Astrocyte of the cerebellum (primary cell): ENCODE measurements at regions not wholly inside any gene's neighbourhood (a gene's known extent, or its start where the extent isn't known, plus 50 kb on each side); places are given as distances from the start of the nearest gene placed in this dataset.
"Not testable (repeated sequence)": the region's sequence is repeated elsewhere in the genome, so short reads cannot be mapped to it uniquely, and the experiment has no call there.

Experiments
- DNase-seq: peaks from one replicate; pipeline ENCODE4 v3.0.0-alpha.2; 2011; ENCODE audit warnings: low read depth
- H3K4me3 ChIP-seq: 2 replicates; pipeline ENCODE4 v1.5.1; 2011; ENCODE audit warnings: mild to moderate bottlenecking, low read depth, low read length, moderate library complexity
- in situ Hi-C: cut with HindIII; loops from 2 replicates; pipeline ENCODE4 v1.10.0; 2017; ENCODE audit warnings: low sequenced_read_pairs
- TF ChIP-seq, protein P1 (sequence below): IDR thresholded peaks from 2 replicates; pipeline ENCODE4 v1.5.1; 2012; ENCODE audit warnings: low read length, low read depth, moderate library complexity, mild to moderate bottlenecking; ENCODE audit errors: missing control alignments

DNA sequence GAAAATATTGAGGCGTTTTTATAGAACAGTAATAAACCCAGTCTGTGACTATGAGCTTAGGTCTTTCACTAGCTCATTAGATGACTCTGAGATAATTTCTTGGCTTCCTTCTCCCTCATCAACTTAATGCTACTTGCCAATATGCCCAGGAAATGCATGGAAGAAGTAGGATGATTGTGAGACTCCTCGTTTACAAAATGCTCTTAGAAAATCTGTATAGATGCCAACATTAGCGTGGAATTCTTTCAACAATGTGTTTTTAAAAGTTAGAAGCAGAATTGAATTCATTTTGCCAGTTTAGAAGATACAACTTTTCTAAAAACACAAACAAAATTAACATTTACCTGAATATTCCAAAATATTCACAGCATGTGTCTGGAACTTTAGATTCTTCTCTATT lies 424.6 kb downstream of the BTG1 start:
- no peak overlapping the region for H3K4me3 ChIP-seq
- in situ Hi-C loops: no loop called here
- TF ChIP-seq, protein P1, sequence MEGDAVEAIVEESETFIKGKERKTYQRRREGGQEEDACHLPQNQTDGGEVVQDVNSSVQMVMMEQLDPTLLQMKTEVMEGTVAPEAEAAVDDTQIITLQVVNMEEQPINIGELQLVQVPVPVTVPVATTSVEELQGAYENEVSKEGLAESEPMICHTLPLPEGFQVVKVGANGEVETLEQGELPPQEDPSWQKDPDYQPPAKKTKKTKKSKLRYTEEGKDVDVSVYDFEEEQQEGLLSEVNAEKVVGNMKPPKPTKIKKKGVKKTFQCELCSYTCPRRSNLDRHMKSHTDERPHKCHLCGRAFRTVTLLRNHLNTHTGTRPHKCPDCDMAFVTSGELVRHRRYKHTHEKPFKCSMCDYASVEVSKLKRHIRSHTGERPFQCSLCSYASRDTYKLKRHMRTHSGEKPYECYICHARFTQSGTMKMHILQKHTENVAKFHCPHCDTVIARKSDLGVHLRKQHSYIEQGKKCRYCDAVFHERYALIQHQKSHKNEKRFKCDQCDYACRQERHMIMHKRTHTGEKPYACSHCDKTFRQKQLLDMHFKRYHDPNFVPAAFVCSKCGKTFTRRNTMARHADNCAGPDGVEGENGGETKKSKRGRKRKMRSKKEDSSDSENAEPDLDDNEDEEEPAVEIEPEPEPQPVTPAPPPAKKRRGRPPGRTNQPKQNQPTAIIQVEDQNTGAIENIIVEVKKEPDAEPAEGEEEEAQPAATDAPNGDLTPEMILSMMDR: no peak
- no peak for DNase-seq

DNA sequence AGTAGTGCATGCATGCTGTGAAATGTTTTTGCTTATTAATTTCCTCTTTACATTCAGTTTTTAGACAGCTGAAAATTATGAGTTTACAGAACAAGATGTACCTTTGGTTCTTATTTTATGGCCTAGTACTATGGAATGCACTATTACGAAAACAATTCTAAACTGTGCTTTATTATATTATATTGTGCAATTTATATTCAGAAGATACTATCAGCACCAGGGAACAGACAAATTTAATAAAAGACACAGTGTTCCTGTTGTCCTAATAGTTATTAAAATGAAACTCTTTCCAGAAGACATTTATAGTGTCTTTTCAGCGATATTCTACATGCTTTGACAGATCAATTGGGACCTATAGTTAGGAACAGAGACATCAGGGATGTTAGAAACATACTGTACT lies 427.3 kb downstream of the BTG1 start:
- in situ Hi-C loops: no loop called here

DNA sequence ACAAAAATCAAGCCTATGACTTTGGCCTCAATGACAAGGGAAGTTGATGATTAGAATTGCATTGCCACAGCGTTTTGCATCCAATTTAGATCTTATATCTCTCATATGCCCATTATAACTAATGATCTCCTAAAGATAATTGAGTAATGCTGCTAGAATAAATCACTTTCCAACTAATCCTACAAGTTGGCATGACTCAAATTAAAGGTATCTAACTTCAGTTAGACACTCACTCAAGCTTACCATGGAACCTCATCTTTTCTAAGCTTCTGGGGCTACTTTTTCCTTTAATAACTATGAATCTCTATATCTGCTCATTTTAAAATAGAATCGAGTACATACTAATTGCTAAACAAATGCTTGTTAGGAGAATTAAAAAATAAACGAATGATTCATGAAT lies 427.8 kb downstream of the BTG1 start:
- TF ChIP-seq, protein P1: no peak
- in situ Hi-C loops: no loop called here
- no peak overlapping the region for H3K4me3 ChIP-seq
- DNase-seq: no peak

More for the DNA sequence above, 427.3 kb downstream of the BTG1 start:
- TF ChIP-seq, protein P1: no peak
- DNase-seq: no peak
- H3K4me3 ChIP-seq: no peak overlapping the region

DNA sequence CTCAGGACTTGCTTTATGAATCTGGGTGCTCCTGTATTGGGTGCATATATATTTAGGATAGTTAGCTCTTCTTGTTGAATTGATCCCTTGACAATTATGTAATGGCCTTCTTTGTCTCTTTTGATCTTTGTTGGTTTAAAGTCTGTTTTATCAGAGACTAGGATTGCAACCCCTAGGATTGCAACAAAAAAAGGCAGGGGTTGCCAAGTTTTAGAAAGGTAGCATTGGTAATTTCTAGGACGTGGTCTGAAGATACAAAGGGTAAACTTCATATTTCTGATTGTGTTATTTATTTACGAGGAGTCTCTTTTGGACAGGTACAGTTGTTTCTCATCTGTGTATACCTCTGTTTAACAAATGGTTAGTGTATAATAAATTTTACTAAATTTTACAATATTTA lies 433.7 kb downstream of the BTG1 start:
- H3K4me3 ChIP-seq, in situ Hi-C loops, DNase-seq: not testable (repeated sequence)

DNA sequence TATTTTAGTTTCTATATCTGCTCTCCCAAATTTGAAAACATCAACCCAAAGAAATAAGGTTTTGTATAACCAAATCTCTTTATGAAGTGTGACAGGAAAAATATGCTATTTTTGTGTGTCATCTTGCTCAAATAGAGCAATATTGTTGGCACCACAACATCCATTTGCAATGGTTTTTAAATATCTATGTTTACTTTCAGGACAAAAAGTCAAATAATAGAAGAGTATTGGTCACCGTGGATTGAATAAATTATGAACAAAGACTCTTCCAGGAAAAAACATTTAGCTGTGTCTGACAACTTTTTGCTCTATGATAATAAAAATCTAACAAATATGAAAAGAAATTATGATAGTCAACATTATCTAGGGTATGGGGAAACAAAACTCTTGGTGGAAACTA lies 439.2 kb downstream of the BTG1 start:
- H3K4me3 ChIP-seq: no peak overlapping the region
- TF ChIP-seq, protein P1: no peak
- in situ Hi-C loops: no loop called here
- no peak for DNase-seq

DNA sequence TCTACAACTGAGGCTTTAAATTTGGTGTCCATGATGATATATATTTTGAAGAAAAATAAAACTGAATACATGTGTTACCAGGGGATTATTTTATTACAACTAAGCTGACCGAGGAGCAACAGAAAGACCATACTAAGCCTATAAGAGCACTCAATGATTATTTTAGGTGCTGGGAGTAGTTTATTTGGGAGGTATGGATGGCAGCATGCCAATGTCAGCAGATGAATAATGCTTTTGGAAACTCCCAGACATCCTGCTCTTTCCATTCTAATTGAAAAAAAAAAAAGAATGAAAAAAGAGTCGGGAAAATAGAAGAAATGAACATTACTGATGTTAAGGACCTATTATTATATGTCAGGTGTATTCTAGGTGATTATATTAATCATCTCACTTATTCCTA lies 441.2 kb downstream of the BTG1 start:
- no peak for DNase-seq
- H3K4me3 ChIP-seq: no peak overlapping the region
- TF ChIP-seq, protein P1: no peak
- in situ Hi-C loops: no loop called here

DNA sequence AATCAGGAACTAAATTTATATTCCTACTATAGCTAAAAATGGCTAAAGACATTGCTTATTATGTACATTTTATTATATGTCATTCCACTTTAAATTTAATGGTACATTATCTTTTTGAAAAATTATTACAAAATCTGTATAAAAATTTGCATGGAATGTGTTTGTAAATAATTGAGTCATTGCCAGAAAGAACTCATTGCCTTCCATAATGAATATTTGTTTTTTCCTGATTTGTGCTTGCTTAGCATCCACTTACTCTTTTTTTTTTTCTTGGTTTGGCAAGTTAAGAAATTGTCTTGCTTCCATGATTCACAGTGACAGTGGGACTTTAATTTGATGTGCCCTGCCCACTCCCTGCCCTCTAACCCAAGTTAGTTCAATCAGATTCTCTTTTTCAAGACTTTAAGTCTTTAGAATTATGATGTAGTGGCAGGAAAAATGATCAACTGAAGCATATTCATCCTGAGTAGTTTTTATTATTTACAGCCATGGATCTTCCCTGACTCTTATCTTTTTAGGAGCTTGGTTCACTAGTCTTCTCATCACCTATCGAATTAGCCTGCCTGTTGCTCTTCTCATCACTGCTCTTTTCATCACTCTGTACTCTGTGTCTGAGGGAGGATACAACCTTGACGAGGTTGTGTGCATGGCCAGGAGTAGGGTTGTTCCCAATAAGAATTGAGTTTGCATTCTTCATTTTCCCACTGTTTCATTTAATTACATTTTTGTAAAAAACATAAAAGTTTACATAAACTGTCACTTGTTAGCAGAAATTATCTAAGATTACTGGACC lies 442.0 kb downstream of the BTG1 start:
- H3K4me3 ChIP-seq: no peak overlapping the region
- no peak for DNase-seq
- in situ Hi-C loops: no loop called here
- TF ChIP-seq, protein P1: no peak
